ENCODE measurements at regions not wholly inside any gene's neighbourhood (a gene's known extent, or its start where the extent isn't known, plus 50 kb on each side); places are given as distances from the start of the nearest gene placed in this dataset.

DNA sequence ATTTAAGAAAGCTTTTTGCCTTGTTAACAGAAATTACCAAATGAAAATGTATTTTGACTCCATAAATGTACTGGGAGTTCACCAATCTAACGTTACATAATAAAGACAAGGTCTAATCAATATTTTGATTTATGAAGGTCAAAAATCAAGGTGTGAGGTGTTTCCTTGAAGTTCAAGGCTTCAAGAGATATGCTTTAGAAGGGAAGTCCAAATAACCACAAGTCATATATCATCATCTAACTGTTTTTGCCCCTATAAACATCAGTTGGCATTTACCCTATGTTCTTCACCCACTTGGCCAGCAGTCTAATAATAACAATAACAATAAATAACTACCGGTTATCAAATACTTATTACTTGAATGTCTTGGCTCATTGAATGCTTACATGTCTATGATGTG lies 196.1 kb upstream of the ID2 start:
- Histone ChIP-seq H3K27me3 (replicated peaks; ENCODE audit: insufficient read depth, low read length) (no peaks in the 10 kb centered on the region), H3F3A (ENCODE audit: insufficient read depth, low read length) (peaks cover 12% of the 10 kb centered on the region), H3K9me2 (replicated peaks; ENCODE audit: insufficient read depth, low read length) (no peaks in the 10 kb centered on the region), H3K4me2 (ENCODE audit: low read depth, low read length) (no peak overlapping the region), H3K4me1 (ENCODE audit: low read length) (peaks cover 37% of the 10 kb centered on the region), H2AFZ (ENCODE audit: low read length) (no peak overlapping the region), H4K20me1 (ENCODE audit: insufficient read depth, low read length) (no peaks in the 10 kb centered on the region), H3K36me3 (replicated peaks; ENCODE audit: insufficient read depth, low read length) (no peaks in the 10 kb centered on the region), H3K9ac (ENCODE audit: low read length) (no peak overlapping the region), H3K79me2 (ENCODE audit: low read length) (no peaks in the 10 kb centered on the region), H3K9me3 (replicated peaks; ENCODE audit: insufficient read depth, low read length) (no peaks in the 10 kb centered on the region), H3K4me3 (ENCODE audit: low read length) (no peak overlapping the region), H3K27ac (ENCODE audit: low read length) (no peak overlapping the region)
- no peak for DNase-seq
- TF ChIP-seq EZH2 (optimal IDR thresholded peaks at IDR 0.05; ENCODE audit: low read depth, low read length) (no peak), EZH2phosphoT487 (IDR thresholded peaks at IDR 0.05; ENCODE audit: low read length) (no peak), CTCF (IDR thresholded peaks at IDR 0.05; ENCODE audit: low read length) (no peak)

DNA sequence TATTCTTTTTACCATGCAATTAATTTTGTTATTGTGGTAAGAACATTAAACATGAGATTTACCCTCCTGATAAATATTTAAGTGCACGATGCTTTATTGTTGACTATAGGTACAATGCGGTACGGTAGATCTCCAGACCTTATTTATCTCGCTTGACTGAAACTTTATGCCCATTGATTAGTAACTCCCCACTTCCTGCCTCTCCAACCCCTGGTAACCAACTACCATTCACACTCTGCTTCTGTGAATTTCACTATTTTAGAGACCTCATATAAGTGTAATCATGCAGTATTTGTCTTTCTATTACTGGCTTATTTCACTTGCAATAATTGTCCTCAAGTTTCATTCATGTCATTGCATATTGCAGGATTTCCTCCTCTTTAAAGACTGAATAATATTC lies 195.7 kb upstream of the ID2 start:
- peaks cover 33% of the 10 kb centered on the region for H3K4me1 ChIP-seq (ENCODE audit: low read length)
- H3K27ac ChIP-seq (ENCODE audit: low read length): no peak overlapping the region
- TF ChIP-seq CTCF (IDR thresholded peaks at IDR 0.05; ENCODE audit: low read length): no peak
- H3K9me2 ChIP-seq (replicated peaks; ENCODE audit: insufficient read depth, low read length): no peaks in the 10 kb centered on the region
- no peak overlapping the region for H3K4me2 ChIP-seq (ENCODE audit: low read depth, low read length)
- no peaks in the 10 kb centered on the region for H3K36me3 ChIP-seq (replicated peaks; ENCODE audit: insufficient read depth, low read length)
- DNase-seq: no peak
- no peak overlapping the region for H3K9ac ChIP-seq (ENCODE audit: low read length)
- no peak overlapping the region for H3K4me3 ChIP-seq (ENCODE audit: low read length)
- no peaks in the 10 kb centered on the region for H3K79me2 ChIP-seq (ENCODE audit: low read length)
- no peaks in the 10 kb centered on the region for H3K9me3 ChIP-seq (replicated peaks; ENCODE audit: insufficient read depth, low read length)
- no peaks in the 10 kb centered on the region for H4K20me1 ChIP-seq (ENCODE audit: insufficient read depth, low read length)
- peaks cover 8% of the 10 kb centered on the region for H3F3A ChIP-seq (ENCODE audit: insufficient read depth, low read length)
- no peak overlapping the region for H2AFZ ChIP-seq (ENCODE audit: low read length)
- no peaks in the 10 kb centered on the region for H3K27me3 ChIP-seq (replicated peaks; ENCODE audit: insufficient read depth, low read length)

DNA sequence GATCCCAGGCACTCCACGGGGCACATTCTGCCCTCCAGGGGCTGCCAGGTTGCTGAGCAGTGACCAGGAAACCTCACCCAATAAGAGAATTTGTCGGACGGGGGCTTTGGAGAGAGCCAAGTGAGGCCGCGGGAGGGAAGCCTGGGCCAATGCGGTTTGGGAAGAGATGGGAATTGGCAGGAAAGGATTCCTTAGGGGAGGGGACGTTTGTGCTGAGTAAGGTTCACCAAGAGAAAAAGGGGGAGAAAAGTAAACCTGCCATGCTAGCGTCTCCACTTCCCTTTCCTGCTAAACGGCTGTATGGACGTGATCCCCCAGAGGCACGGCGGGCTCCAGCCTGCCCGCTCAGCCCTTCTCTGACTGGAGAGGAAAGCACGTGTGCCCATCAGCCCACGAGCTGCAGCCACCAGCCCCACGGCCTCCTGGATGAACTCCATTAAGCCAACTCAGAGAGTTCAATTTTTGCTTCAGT lies 194.4 kb upstream of the ID2 start:
- H3K9ac ChIP-seq (ENCODE audit: low read length): no peak overlapping the region
- no peak for DNase-seq
- H3K36me3 ChIP-seq (replicated peaks; ENCODE audit: insufficient read depth, low read length): no peaks in the 10 kb centered on the region
- no peak overlapping the region for H3K27ac ChIP-seq (ENCODE audit: low read length)
- H3K4me2 ChIP-seq (ENCODE audit: low read depth, low read length): peak overlapping the region; percentile 48
- no peaks in the 10 kb centered on the region for H4K20me1 ChIP-seq (ENCODE audit: insufficient read depth, low read length)
- TF ChIP-seq EZH2 (optimal IDR thresholded peaks at IDR 0.05; ENCODE audit: low read depth, low read length) (no peak), CTCF (IDR thresholded peaks at IDR 0.05; ENCODE audit: low read length) (no peak), EZH2phosphoT487 (IDR thresholded peaks at IDR 0.05; ENCODE audit: low read length) (no peak)
- H2AFZ ChIP-seq (ENCODE audit: low read length): no peak overlapping the region
- H3K9me2 ChIP-seq (replicated peaks; ENCODE audit: insufficient read depth, low read length): no peaks in the 10 kb centered on the region
- H3F3A ChIP-seq (ENCODE audit: insufficient read depth, low read length): no peaks in the 10 kb centered on the region; the same call in 1 of the 2 replicates
- H3K27me3 ChIP-seq (replicated peaks; ENCODE audit: insufficient read depth, low read length): no peaks in the 10 kb centered on the region
- peaks cover 21% of the 10 kb centered on the region for H3K4me1 ChIP-seq (ENCODE audit: low read length)
- no peaks in the 10 kb centered on the region for H3K79me2 ChIP-seq (ENCODE audit: low read length)
- H3K4me3 ChIP-seq (ENCODE audit: low read length): no peak overlapping the region
- H3K9me3 ChIP-seq (replicated peaks; ENCODE audit: insufficient read depth, low read length): no peaks in the 10 kb centered on the region
